H1 (cell line): ENCODE measurements at regions not wholly inside any gene's neighbourhood (a gene's known extent, or its start where the extent isn't known, plus 50 kb on each side); places are given as distances from the start of the nearest gene placed in this dataset.

Experiments used
- CTCF ChIA-PET: fragments of 300-600 bp; sonication (Branson Sonifier 250); formaldehyde crosslinking; loops from one replicate; lab custom pipeline; 2021; ENCODE audit not compliant: partially characterized antibody; lab: Charles Lee
- POLR2A ChIA-PET: fragments of 300-600 bp; sonication (Branson Sonifier 250); formaldehyde crosslinking; loops from one replicate; lab custom pipeline; 2021; ENCODE audit warnings: inconsistent platforms; ENCODE audit not compliant: partially characterized antibody; lab: Charles Lee
- DNase-seq, 2 experiments: peaks; one replicate each; pipeline versions ENCODE4 v3.0.0 to v3.0.0-alpha.2; 2010 to 2022; ENCODE audit warnings: low spot score in 2 of 2, low read depth in 1 of 2, mixed read lengths in 1 of 2
- FAIRE-seq: peaks from 2 replicates; lab custom pipeline; 2011; peaks lifted over from hg19 to GRCh38; lab: Jason Lieb, UNC
- H2AFZ ChIP-seq: 2 replicates; pipeline ENCODE4 v1.8.1; 2012; ENCODE audit warnings: low read length, inconsistent platforms
- H2AK5ac ChIP-seq: 2 replicates; pipeline ENCODE4 v1.6.1; 2013; ENCODE audit warnings: low read depth, low read length
- H2BK120ac ChIP-seq: replicated peaks from 2 replicates; pipeline ENCODE3; 2013; ENCODE audit warnings: low read depth, low read length, inconsistent platforms
- H2BK12ac ChIP-seq: 2 replicates; pipeline ENCODE4 v1.6.1; 2013; ENCODE audit warnings: low read depth, low read length
- H2BK15ac ChIP-seq: 2 replicates; pipeline ENCODE4 v1.6.1; 2013; ENCODE audit warnings: low read length
- H2BK20ac ChIP-seq: 2 replicates; pipeline ENCODE4 v1.6.1; 2013; ENCODE audit warnings: low read length
- H2BK5ac ChIP-seq: 2 replicates; pipeline ENCODE4 v1.6.1; 2013; ENCODE audit warnings: low read depth, low read length
- H3K14ac ChIP-seq: 2 replicates; pipeline ENCODE4 v1.6.1; 2013; ENCODE audit warnings: inconsistent platforms; ENCODE audit not compliant: insufficient read length
- H3K18ac ChIP-seq: 2 replicates; pipeline ENCODE4 v1.6.1; 2013; ENCODE audit warnings: low read length; ENCODE audit errors: extremely low read depth
- H3K23ac ChIP-seq: 2 replicates; pipeline ENCODE4 v1.6.1; 2013; ENCODE audit warnings: inconsistent platforms; ENCODE audit not compliant: insufficient read length
- H3K23me2 ChIP-seq: 2 replicates; pipeline ENCODE4 v1.6.1; 2013; ENCODE audit warnings: low read depth, low read length
- H3K27ac ChIP-seq: 2 replicates; pipeline ENCODE4 v1.6.1; 2011; ENCODE audit warnings: low read depth, low read length, inconsistent platforms
- H3K27me3 ChIP-seq, 4 experiments: replicated peaks in 1 of 4; 1 replicate in 1 of 4; 2 replicates in 3 of 4; pipeline versions ENCODE4 v1.6.1 to v1.8.1; 2011 to 2013; ENCODE audit warnings: low read length in 3 of 4, mild to moderate bottlenecking in 3 of 4, inconsistent platforms in 2 of 4, mixed read lengths in 2 of 4, moderate library complexity in 1 of 4; ENCODE audit not compliant: control insufficient read depth in 3 of 4, insufficient read depth in 3 of 4; ENCODE audit errors: extremely low read depth in 1 of 4
- H3K36me3 ChIP-seq, 4 experiments: 2 replicates each; pipeline versions ENCODE4 v1.6.1 to v1.8.1; 2011 to 2013; ENCODE audit warnings: mild to moderate bottlenecking in 4 of 4, low read length in 3 of 4, moderate library complexity in 2 of 4, control low read depth in 1 of 4, inconsistent platforms in 1 of 4; ENCODE audit not compliant: insufficient read depth in 4 of 4, control insufficient read depth in 2 of 4
- H3K4ac ChIP-seq: replicated peaks from 2 replicates; pipeline ENCODE3; 2013; ENCODE audit warnings: low read length, low read depth, mixed read lengths, inconsistent platforms; ENCODE audit not compliant: insufficient read length
- H3K4me1 ChIP-seq, 4 experiments: replicated peaks in 1 of 4; 1 replicate in 1 of 4; 2 replicates in 3 of 4; pipeline versions ENCODE4 v1.6.1 to v1.8.1; 2011 to 2013; ENCODE audit warnings: low read length in 3 of 4, inconsistent platforms in 2 of 4, mixed read lengths in 1 of 4; ENCODE audit not compliant: insufficient read depth in 4 of 4, control insufficient read depth in 3 of 4
- H3K4me2 ChIP-seq, 2 experiments: 2 replicates each; pipeline versions ENCODE4 v1.6.1 to v1.8.1; 2011 to 2013; ENCODE audit warnings: low read depth in 2 of 2, low read length in 2 of 2, control low read depth in 1 of 2, inconsistent platforms in 1 of 2, mild to moderate bottlenecking in 1 of 2; ENCODE audit not compliant: insufficient read depth in 1 of 2
- H3K4me3 ChIP-seq, 4 experiments: fragments of 200-600, 300-600 bp in 1 of 4; sonication (generic), shearing (Covaris generic), sonication (Bioruptor Twin) in 1 of 4; 2 replicates each; pipeline versions ENCODE4 v1.5.1 to v1.8.1; 2011 to 2016; ENCODE audit warnings: low read length in 4 of 4, low read depth in 3 of 4, control low read depth in 2 of 4, inconsistent platforms in 2 of 4, mild to moderate bottlenecking in 2 of 4, mixed read lengths in 1 of 4, moderate library complexity in 1 of 4; ENCODE audit not compliant: insufficient read depth in 2 of 4; ENCODE audit errors: extremely low read depth in 1 of 4
- H3K56ac ChIP-seq: replicated peaks from 2 replicates; pipeline ENCODE3; 2013; ENCODE audit warnings: low read depth, mild to moderate bottlenecking, mixed read lengths, low read length, inconsistent platforms; ENCODE audit not compliant: insufficient read length
- H3K79me1 ChIP-seq: 2 replicates; pipeline ENCODE4 v1.6.1; 2013; ENCODE audit warnings: low read depth, low read length, control low read depth
- H3K79me2 ChIP-seq, 2 experiments: 2 replicates each; pipeline versions ENCODE4 v1.6.1 to v1.8.1; 2012 to 2013; ENCODE audit warnings: low read length in 2 of 2, mild to moderate bottlenecking in 2 of 2, inconsistent platforms in 1 of 2; ENCODE audit not compliant: insufficient read depth in 2 of 2, control insufficient read depth in 1 of 2
- H3K9ac ChIP-seq, 4 experiments: replicated peaks in 1 of 4; 1 replicate in 1 of 4; 2 replicates in 3 of 4; pipeline versions ENCODE4 v1.6.1 to v1.8.1; 2011 to 2013; ENCODE audit warnings: low read depth in 3 of 4, low read length in 3 of 4, control low read depth in 2 of 4, mild to moderate bottlenecking in 2 of 4, moderate library complexity in 2 of 4, inconsistent platforms in 1 of 4; ENCODE audit errors: extremely low read depth in 1 of 4
- H3K9me3 ChIP-seq, 2 experiments: 2 replicates each; pipeline versions ENCODE4 v1.6.1 to v1.8.1; 2012 to 2013; ENCODE audit warnings: mild to moderate bottlenecking in 2 of 2, moderate library complexity in 2 of 2, control low read depth in 1 of 2, inconsistent platforms in 1 of 2, low read depth in 1 of 2, low read length in 1 of 2, mixed read lengths in 1 of 2; ENCODE audit not compliant: insufficient read depth in 2 of 2
- H4K20me1 ChIP-seq, 2 experiments: replicated peaks in 1 of 2; 2 replicates each; pipeline versions ENCODE3 to v1.8.1; 2011 to 2013; ENCODE audit warnings: inconsistent platforms in 2 of 2, low read length in 2 of 2, mild to moderate bottlenecking in 1 of 2; ENCODE audit not compliant: insufficient read depth in 2 of 2, control insufficient read depth in 1 of 2
- H4K5ac ChIP-seq: 2 replicates; pipeline ENCODE4 v1.6.1; 2013; ENCODE audit warnings: low read length, low read depth, mixed read lengths, inconsistent platforms; ENCODE audit not compliant: insufficient read length
- H4K8ac ChIP-seq: 2 replicates; pipeline ENCODE4 v1.8.0; 2013; ENCODE audit warnings: mild to moderate bottlenecking, moderate library complexity, low read length, inconsistent platforms; ENCODE audit not compliant: insufficient read depth; ENCODE audit errors: extremely low read depth
- H4K91ac ChIP-seq: replicated peaks from 2 replicates; pipeline ENCODE3; 2013; ENCODE audit warnings: low read length, mixed read lengths, inconsistent platforms; ENCODE audit not compliant: insufficient read length
- BCL11A ChIP-seq, 2 experiments: IDR thresholded peaks; one replicate each; pipeline ENCODE4 v1.6.1; 2011; ENCODE audit warnings: low read depth in 2 of 2, low read length in 2 of 2, mild to moderate bottlenecking in 2 of 2
- CBX5 ChIP-seq: fragments of 300-800, 300-1000 bp; sonication (generic); IDR thresholded peaks from 2 replicates; pipeline ENCODE4 v1.7.1; 2016; ENCODE audit warnings: antibody characterized with exemption, low read length, low read depth
- HDAC2 ChIP-seq, 2 experiments: fragments of 300-600 bp in 1 of 2; sonication (generic) in 1 of 2; IDR thresholded peaks; 2 replicates each; pipeline ENCODE4 v1.6.1; 2011 to 2012; ENCODE audit warnings: low read depth in 2 of 2, low read length in 2 of 2, mild to moderate bottlenecking in 2 of 2, moderate library complexity in 2 of 2, borderline replicate concordance in 1 of 2, inconsistent platforms in 1 of 2
- RAD21 ChIP-seq, 2 experiments: IDR thresholded peaks in 1 of 2; conservative IDR thresholded peaks in 1 of 2; 2 replicates each; pipeline ENCODE4 v1.6.1; 2011; ENCODE audit warnings: low read depth in 2 of 2, low read length in 2 of 2, improper control_type of control experiment in 1 of 2, inconsistent platforms in 1 of 2, mild to moderate bottlenecking in 1 of 2, moderate library complexity in 1 of 2
- RNF2 ChIP-seq: fragments of 200-900, 300-1000 bp; sonication (generic); IDR thresholded peaks from 2 replicates; pipeline ENCODE4 v1.7.1; 2016; ENCODE audit warnings: borderline replicate concordance, low read depth, mild to moderate bottlenecking, antibody characterized with exemption, low read length; ENCODE audit not compliant: poor library complexity, severe bottlenecking; ENCODE audit errors: missing control alignments
- SP1 ChIP-seq: IDR thresholded peaks from 2 replicates; pipeline ENCODE4 v1.6.1; 2011; ENCODE audit warnings: low read depth, low read length
- SUZ12 ChIP-seq: fragments of 200-600 bp; sonication (generic); IDR thresholded peaks from 2 replicates; pipeline ENCODE4 v1.6.1; 2012; ENCODE audit warnings: mild to moderate bottlenecking, inconsistent platforms, low read length, moderate library complexity, mixed read lengths
- WGBS, 2 experiments: shearing (Covaris generic) in 1 of 2; methylation state at CpG; one replicate each; pipeline versions ENCODE4 v1.1.6 to v1.1.7; 2013 to 2015; ENCODE audit warnings: low lambda C conversion rate in 2 of 2, mixed read lengths in 2 of 2, inconsistent platforms in 1 of 2, low coverage in 1 of 2, missing lambda C conversion rate in 1 of 2; ENCODE audit not compliant: insufficient replicate concordance in 2 of 2, insufficient coverage in 1 of 2, insufficient read length in 1 of 2; ENCODE audit errors: extremely low coverage in 1 of 2, missing lambda C conversion rate in 1 of 2; 5-methylcytosine and 5-hydroxymethylcytosine counted together
- TF ChIP-seq, protein P1 (sequence below): IDR thresholded peaks from 2 replicates; pipeline ENCODE4 v1.6.1; 2012; ENCODE audit warnings: low read length, inconsistent platforms
- TF ChIP-seq, protein P2 (sequence below): IDR thresholded peaks from 2 replicates; pipeline ENCODE4 v1.6.1; 2012; ENCODE audit warnings: inconsistent platforms

GRCh38 chr4:116811730-116812129, 273.6 kb downstream of the TRAM1L1 start:
- H2AK5ac ChIP-seq: no peak overlapping the region
- no peaks in the 10 kb centered on the region for H3K36me3 ChIP-seq
- no peaks in the 10 kb centered on the region for H3K23me2 ChIP-seq
- H2AFZ ChIP-seq: no peak overlapping the region
- ChIA-PET CTCF (no interaction called here), POLR2A (no interaction called here)
- DNase-seq (no peak), FAIRE-seq (no peak)
- no peaks in the 10 kb centered on the region for H3K79me2 ChIP-seq
- TF ChIP-seq, protein P1, sequence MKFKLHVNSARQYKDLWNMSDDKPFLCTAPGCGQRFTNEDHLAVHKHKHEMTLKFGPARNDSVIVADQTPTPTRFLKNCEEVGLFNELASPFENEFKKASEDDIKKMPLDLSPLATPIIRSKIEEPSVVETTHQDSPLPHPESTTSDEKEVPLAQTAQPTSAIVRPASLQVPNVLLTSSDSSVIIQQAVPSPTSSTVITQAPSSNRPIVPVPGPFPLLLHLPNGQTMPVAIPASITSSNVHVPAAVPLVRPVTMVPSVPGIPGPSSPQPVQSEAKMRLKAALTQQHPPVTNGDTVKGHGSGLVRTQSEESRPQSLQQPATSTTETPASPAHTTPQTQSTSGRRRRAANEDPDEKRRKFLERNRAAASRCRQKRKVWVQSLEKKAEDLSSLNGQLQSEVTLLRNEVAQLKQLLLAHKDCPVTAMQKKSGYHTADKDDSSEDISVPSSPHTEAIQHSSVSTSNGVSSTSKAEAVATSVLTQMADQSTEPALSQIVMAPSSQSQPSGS: no peak
- no peak for TF ChIP-seq BCL11A (IDR thresholded peaks at IDR 0.05; ENCODE audit: low read depth in 2 of 2, low read length in 2 of 2)
- TF ChIP-seq, protein P2, sequence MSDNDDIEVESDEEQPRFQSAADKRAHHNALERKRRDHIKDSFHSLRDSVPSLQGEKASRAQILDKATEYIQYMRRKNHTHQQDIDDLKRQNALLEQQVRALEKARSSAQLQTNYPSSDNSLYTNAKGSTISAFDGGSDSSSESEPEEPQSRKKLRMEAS: no peak
- TF ChIP-seq SP1: no peak
- TF ChIP-seq CBX5: no peak
- no peak for TF ChIP-seq RNF2
- no peak for TF ChIP-seq RAD21 (IDR thresholded peaks at IDR 0.05 in 1 of 2, conservative IDR thresholded peaks at IDR 0.05 in 1 of 2; ENCODE audit: low read depth in 2 of 2, low read length in 2 of 2)
- TF ChIP-seq HDAC2 (IDR thresholded peaks at IDR 0.05; ENCODE audit: borderline replicate concordance in 1 of 2, low read depth in 2 of 2, low read length in 2 of 2): no peak
- no peak for TF ChIP-seq SUZ12
- no peak overlapping the region for H3K4me2 ChIP-seq
- H2BK120ac ChIP-seq: no peak overlapping the region
- no peak overlapping the region for H3K9ac ChIP-seq
- H4K8ac ChIP-seq: no peak overlapping the region
- no peaks in the 10 kb centered on the region for H4K20me1 ChIP-seq
- H3K27me3 ChIP-seq: no peaks in the 10 kb centered on the region
- no peaks in the 10 kb centered on the region for H3K9me3 ChIP-seq
- no peak overlapping the region for H3K56ac ChIP-seq
- H3K23ac ChIP-seq: no peak overlapping the region
- H2BK12ac ChIP-seq: no peak overlapping the region
- no peak overlapping the region for H3K14ac ChIP-seq
- no peak overlapping the region for H3K27ac ChIP-seq
- H3K4me3 ChIP-seq: no peak overlapping the region
- H2BK15ac ChIP-seq: no peak overlapping the region
- H2BK20ac ChIP-seq: no peak overlapping the region
- no peak overlapping the region for H2BK5ac ChIP-seq
- H3K4me1 ChIP-seq: no peaks in the 10 kb centered on the region
- H3K18ac ChIP-seq: no peak overlapping the region
- no peak overlapping the region for H4K5ac ChIP-seq
- H3K79me1 ChIP-seq: no peaks in the 10 kb centered on the region
- 85% methylated on average over 2 of the region's 2 CpGs; no CpG with 5 or more reads in 1 of the 2 experiments for WGBS, 2 experiments
- H4K91ac ChIP-seq: no peak overlapping the region
- H3K4ac ChIP-seq: no peak overlapping the region
